ENCODE measurements at regions not wholly inside any gene's neighbourhood (a gene's known extent, or its start where the extent isn't known, plus 50 kb on each side); places are given as distances from the start of the nearest gene placed in this dataset.

GRCh38 chrX:100120956-100121355, 289.1 kb downstream of the PCDH19 start:
- in situ Hi-C loops (cut with HindIII; ENCODE audit: low pct_unique_long_range_greater_than_20kb, low sequenced_read_pairs) (no loop called here), intact Hi-C loops (cut with micrococcal nuclease; ENCODE audit: unreplicated experiment) (no loop called here)
- no peak overlapping the region for H3K4me3 ChIP-seq (ENCODE audit: low read depth in 2 of 2, low read length in 2 of 2)
- ChIA-PET POLR2A (no interaction called here), CTCF (no interaction called here)
- no peak overlapping the region for H3K27ac ChIP-seq (ENCODE audit: low read length)
- no peaks in the 10 kb centered on the region for H3K4me1 ChIP-seq (ENCODE audit: control insufficient read depth, insufficient read depth, low read length)
- TF ChIP-seq SIN3A (IDR thresholded peaks at IDR 0.05; ENCODE audit: borderline replicate concordance, insufficient read depth, low read depth, low read length) (no peak), TCF7L2 (IDR thresholded peaks at IDR 0.05; ENCODE audit: low read depth, low read length) (no peak), POLR2AphosphoS5 (IDR thresholded peaks at IDR 0.05; ENCODE audit: low read depth, low read length) (no peak), REST (IDR thresholded peaks at IDR 0.05; ENCODE audit: insufficient read depth in 1 of 2, low read depth in 2 of 2, low read length in 1 of 2) (no peak)
- TF ChIP-seq, protein P1, sequence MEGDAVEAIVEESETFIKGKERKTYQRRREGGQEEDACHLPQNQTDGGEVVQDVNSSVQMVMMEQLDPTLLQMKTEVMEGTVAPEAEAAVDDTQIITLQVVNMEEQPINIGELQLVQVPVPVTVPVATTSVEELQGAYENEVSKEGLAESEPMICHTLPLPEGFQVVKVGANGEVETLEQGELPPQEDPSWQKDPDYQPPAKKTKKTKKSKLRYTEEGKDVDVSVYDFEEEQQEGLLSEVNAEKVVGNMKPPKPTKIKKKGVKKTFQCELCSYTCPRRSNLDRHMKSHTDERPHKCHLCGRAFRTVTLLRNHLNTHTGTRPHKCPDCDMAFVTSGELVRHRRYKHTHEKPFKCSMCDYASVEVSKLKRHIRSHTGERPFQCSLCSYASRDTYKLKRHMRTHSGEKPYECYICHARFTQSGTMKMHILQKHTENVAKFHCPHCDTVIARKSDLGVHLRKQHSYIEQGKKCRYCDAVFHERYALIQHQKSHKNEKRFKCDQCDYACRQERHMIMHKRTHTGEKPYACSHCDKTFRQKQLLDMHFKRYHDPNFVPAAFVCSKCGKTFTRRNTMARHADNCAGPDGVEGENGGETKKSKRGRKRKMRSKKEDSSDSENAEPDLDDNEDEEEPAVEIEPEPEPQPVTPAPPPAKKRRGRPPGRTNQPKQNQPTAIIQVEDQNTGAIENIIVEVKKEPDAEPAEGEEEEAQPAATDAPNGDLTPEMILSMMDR (IDR thresholded peaks at IDR 0.05) = no peak
- no peaks in the 10 kb centered on the region for H3K27me3 ChIP-seq (ENCODE audit: control insufficient read depth, insufficient read depth, low read length)
- ATAC-seq (no peak), DNase-seq (ENCODE audit: low read depth, low spot score) (no peak)
- no TSS peak for BruUV-seq (replicated peaks)
- H3K9me3 ChIP-seq (ENCODE audit: control insufficient read depth, insufficient read depth, low read depth, low read length) = no peaks in the 10 kb centered on the region
- H3K36me3 ChIP-seq (ENCODE audit: control insufficient read depth, insufficient read depth, low read length) = no peaks in the 10 kb centered on the region

DNA sequence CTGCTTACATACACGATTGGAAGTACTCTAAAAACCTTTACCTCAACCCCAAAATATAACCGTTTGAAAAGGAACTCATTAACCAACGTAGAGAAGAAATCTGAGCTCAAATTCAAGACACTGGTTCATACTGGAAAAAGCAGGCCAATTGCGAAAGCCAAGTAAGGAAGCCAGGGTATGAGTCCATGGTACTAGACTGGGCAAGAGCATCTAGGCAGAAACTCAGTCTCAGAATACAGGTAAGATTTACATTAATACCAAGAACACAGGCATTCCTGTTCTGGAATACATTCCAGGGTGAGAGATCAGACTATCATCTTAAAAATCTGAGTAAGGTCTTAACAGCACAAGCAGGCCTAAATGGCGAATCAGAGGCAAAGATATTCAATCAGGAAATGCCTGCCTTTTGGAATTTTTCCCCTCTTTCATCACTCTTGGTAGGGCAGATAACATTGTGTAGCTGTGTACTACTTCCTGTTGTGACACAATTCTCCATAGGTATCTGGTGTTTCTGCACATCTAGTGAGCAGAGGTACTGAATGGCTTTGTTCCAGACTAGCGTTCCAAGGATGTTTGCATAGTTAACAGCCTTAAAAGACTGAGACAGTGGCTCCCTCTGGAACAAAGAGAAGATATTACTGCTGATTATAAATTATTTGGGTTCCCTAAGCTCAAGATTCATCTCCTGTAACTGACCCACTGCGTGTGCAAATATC, 311.3 kb downstream of the PCDH19 start:
- TF ChIP-seq POLR2AphosphoS5 (IDR thresholded peaks at IDR 0.05; ENCODE audit: low read depth, low read length) = no peak
- TF ChIP-seq SIN3A (IDR thresholded peaks at IDR 0.05; ENCODE audit: borderline replicate concordance, insufficient read depth, low read depth, low read length) = no peak
- TF ChIP-seq REST (IDR thresholded peaks at IDR 0.05; ENCODE audit: insufficient read depth in 1 of 2, low read depth in 2 of 2, low read length in 1 of 2) = no peak
- TF ChIP-seq, protein P1 (IDR thresholded peaks at IDR 0.05) = no peak
- TF ChIP-seq TCF7L2 (IDR thresholded peaks at IDR 0.05; ENCODE audit: low read depth, low read length) = no peak
- no peak for DNase-seq (ENCODE audit: low read depth, low spot score)
- Histone ChIP-seq H3K27me3 (ENCODE audit: control insufficient read depth, insufficient read depth, low read length) (no peaks in the 10 kb centered on the region), H3K36me3 (ENCODE audit: control insufficient read depth, insufficient read depth, low read length) (no peaks in the 10 kb centered on the region), H3K4me3 (ENCODE audit: low read depth in 2 of 2, low read length in 2 of 2) (no peak overlapping the region), H3K9me3 (ENCODE audit: control insufficient read depth, insufficient read depth, low read depth, low read length) (no peaks in the 10 kb centered on the region), H3K4me1 (ENCODE audit: control insufficient read depth, insufficient read depth, low read length) (no peaks in the 10 kb centered on the region), H3K27ac (ENCODE audit: low read length) (no peak overlapping the region)
- no TSS peak for BruUV-seq (replicated peaks)
- CTCF ChIA-PET = no interaction called here
- POLR2A ChIA-PET = no interaction called here
- intact Hi-C loops (cut with micrococcal nuclease; ENCODE audit: unreplicated experiment) (no loop called here), in situ Hi-C loops (cut with HindIII; ENCODE audit: low pct_unique_long_range_greater_than_20kb, low sequenced_read_pairs) (no loop called here)
- ATAC-seq = no peak

Measured in Panc1 (cell line).